ENCODE measurements at regions not wholly inside any gene's neighbourhood (a gene's known extent, or its start where the extent isn't known, plus 50 kb on each side); places are given as distances from the start of the nearest gene placed in this dataset.

DNA sequence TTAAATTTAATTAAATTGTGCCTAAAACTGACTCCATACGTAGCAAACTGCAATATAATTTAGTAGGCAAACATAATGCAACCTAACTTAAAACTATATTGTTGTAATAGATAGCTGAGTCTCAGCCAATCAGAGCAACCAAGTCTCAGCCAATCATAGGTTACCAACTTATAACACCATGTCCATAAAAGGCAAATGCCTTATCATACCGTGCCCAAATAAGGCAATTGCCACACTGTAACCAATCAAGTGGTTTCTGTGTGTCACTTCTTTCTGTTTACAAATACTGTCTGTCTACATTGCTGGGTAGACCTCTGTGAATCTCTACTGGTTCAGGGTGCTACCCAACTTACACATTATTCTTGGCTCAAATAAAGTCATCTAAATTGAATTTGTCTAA, 728.4 kb upstream of the EPHA6 start:
- H3F3A ChIP-seq (ENCODE audit: insufficient read depth) = no peaks in the 10 kb centered on the region
- no peaks in the 10 kb centered on the region for H4K20me1 ChIP-seq (ENCODE audit: low read depth, low read length)
- H3K79me2 ChIP-seq (ENCODE audit: insufficient read depth, low read length) = no peaks in the 10 kb centered on the region
- no peak for TF ChIP-seq EZH2phosphoT487 (conservative IDR thresholded peaks at IDR 0.05; ENCODE audit: low read length)
- TF ChIP-seq, protein P1, sequence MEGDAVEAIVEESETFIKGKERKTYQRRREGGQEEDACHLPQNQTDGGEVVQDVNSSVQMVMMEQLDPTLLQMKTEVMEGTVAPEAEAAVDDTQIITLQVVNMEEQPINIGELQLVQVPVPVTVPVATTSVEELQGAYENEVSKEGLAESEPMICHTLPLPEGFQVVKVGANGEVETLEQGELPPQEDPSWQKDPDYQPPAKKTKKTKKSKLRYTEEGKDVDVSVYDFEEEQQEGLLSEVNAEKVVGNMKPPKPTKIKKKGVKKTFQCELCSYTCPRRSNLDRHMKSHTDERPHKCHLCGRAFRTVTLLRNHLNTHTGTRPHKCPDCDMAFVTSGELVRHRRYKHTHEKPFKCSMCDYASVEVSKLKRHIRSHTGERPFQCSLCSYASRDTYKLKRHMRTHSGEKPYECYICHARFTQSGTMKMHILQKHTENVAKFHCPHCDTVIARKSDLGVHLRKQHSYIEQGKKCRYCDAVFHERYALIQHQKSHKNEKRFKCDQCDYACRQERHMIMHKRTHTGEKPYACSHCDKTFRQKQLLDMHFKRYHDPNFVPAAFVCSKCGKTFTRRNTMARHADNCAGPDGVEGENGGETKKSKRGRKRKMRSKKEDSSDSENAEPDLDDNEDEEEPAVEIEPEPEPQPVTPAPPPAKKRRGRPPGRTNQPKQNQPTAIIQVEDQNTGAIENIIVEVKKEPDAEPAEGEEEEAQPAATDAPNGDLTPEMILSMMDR (IDR thresholded peaks at IDR 0.05; ENCODE audit: insufficient read depth, low read length, poor library complexity, severe bottlenecking) = no peak
- no peaks in the 10 kb centered on the region for H3K9me2 ChIP-seq (replicated peaks; ENCODE audit: insufficient read depth, low read length)
- no peaks in the 10 kb centered on the region for H3K27me3 ChIP-seq (ENCODE audit: low read length)
- H2AFZ ChIP-seq (ENCODE audit: low read depth, low read length, severe bottlenecking) = no peak overlapping the region
- no peaks in the 10 kb centered on the region for H3K9me3 ChIP-seq (ENCODE audit: insufficient read depth, low read length)
- no peak overlapping the region for H3K9ac ChIP-seq (ENCODE audit: low read length)
- H3K4me3 ChIP-seq (ENCODE audit: insufficient read depth, low read length, poor library complexity, severe bottlenecking) = no peak overlapping the region
- H3K27ac ChIP-seq (ENCODE audit: low read depth, low read length) = no peak overlapping the region
- H3K36me3 ChIP-seq (ENCODE audit: low read length) = no peaks in the 10 kb centered on the region
- H3K4me2 ChIP-seq (ENCODE audit: low read depth, low read length, poor library complexity, severe bottlenecking) = no peak overlapping the region

DNA sequence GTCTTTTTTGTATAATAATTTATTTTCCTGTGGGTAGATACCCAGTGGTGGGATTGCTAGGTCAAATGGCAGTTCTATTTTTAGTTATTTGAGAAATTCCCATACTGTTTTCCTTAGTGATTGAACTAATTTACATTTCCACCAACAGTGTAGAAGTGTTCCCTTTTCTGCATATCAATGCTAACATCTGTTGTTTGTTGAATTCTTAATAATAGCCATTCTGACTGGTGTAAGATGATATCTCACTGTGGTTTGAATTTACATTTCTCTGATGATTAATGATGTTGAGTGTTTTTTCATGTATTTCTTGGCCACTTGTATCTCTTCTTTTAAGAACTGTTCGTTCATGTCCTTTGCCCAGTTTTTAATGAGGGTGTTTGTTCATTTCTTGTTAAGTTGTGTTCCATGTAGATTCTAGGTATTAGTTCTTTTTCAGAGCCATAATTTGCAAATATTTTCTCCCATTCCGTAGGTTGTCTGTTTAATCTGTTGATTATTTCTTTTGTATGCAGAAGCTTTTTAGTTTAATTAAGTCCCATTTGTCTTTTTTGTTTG, 713.3 kb upstream of the EPHA6 start:
- Histone ChIP-seq H3K9me2 (replicated peaks; ENCODE audit: insufficient read depth, low read length) (no peaks in the 10 kb centered on the region), H3K9me3 (ENCODE audit: insufficient read depth, low read length) (no peaks in the 10 kb centered on the region), H3K36me3 (ENCODE audit: low read length) (no peaks in the 10 kb centered on the region), H2AFZ (ENCODE audit: low read depth, low read length, severe bottlenecking) (no peak overlapping the region), H4K20me1 (ENCODE audit: low read depth, low read length) (no peaks in the 10 kb centered on the region), H3K4me2 (ENCODE audit: low read depth, low read length, poor library complexity, severe bottlenecking) (no peak overlapping the region), H3K27ac (ENCODE audit: low read depth, low read length) (no peak overlapping the region), H3K9ac (ENCODE audit: low read length) (no peak overlapping the region), H3F3A (ENCODE audit: insufficient read depth) (no peaks in the 10 kb centered on the region), H3K4me3 (ENCODE audit: insufficient read depth, low read length, poor library complexity, severe bottlenecking) (no peak overlapping the region), H3K79me2 (ENCODE audit: insufficient read depth, low read length) (no peaks in the 10 kb centered on the region), H3K27me3 (ENCODE audit: low read length) (no peaks in the 10 kb centered on the region)
- no peak for TF ChIP-seq EZH2phosphoT487 (conservative IDR thresholded peaks at IDR 0.05; ENCODE audit: low read length)
- TF ChIP-seq, protein P1 (IDR thresholded peaks at IDR 0.05; ENCODE audit: insufficient read depth, low read length, poor library complexity, severe bottlenecking) = no peak

DNA sequence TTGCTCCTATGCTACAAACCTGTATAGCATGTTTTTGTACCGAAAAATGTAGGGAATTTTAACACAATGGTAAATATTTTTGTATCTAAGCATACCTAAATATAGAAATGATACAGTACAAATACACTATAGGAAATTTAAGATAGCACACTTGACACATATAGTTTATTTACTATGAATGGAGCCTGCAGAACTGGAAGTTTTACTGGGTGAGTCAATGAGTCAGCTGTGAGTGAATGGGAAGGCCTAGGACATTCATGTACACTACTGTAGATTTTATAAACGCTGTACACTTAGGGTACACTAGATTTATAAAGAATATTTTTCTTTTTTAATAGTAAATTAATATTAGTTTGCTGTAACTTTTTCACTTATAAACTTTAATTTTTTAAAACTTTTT, 707.7 kb upstream of the EPHA6 start:
- Histone ChIP-seq H2AFZ (ENCODE audit: low read depth, low read length, severe bottlenecking) (no peak overlapping the region), H3K9me3 (ENCODE audit: insufficient read depth, low read length) (no peaks in the 10 kb centered on the region), H3F3A (ENCODE audit: insufficient read depth) (no peaks in the 10 kb centered on the region), H3K9ac (ENCODE audit: low read length) (no peak overlapping the region), H3K27me3 (ENCODE audit: low read length) (no peaks in the 10 kb centered on the region), H3K36me3 (ENCODE audit: low read length) (no peaks in the 10 kb centered on the region), H3K27ac (ENCODE audit: low read depth, low read length) (no peak overlapping the region), H3K9me2 (replicated peaks; ENCODE audit: insufficient read depth, low read length) (no peaks in the 10 kb centered on the region), H3K79me2 (ENCODE audit: insufficient read depth, low read length) (no peaks in the 10 kb centered on the region), H3K4me3 (ENCODE audit: insufficient read depth, low read length, poor library complexity, severe bottlenecking) (no peak overlapping the region), H4K20me1 (ENCODE audit: low read depth, low read length) (no peaks in the 10 kb centered on the region), H3K4me2 (ENCODE audit: low read depth, low read length, poor library complexity, severe bottlenecking) (no peak overlapping the region)
- no peak for TF ChIP-seq EZH2phosphoT487 (conservative IDR thresholded peaks at IDR 0.05; ENCODE audit: low read length)
- TF ChIP-seq, protein P1 (IDR thresholded peaks at IDR 0.05; ENCODE audit: insufficient read depth, low read length, poor library complexity, severe bottlenecking) = no peak
